ENCODE measurements at regions not wholly inside any gene's neighbourhood (a gene's known extent, or its start where the extent isn't known, plus 50 kb on each side); places are given as distances from the start of the nearest gene placed in this dataset.

GRCh38 chr1:72759486-72759885, 477.1 kb upstream of the NEGR1 start:
- TF ChIP-seq, protein P1, sequence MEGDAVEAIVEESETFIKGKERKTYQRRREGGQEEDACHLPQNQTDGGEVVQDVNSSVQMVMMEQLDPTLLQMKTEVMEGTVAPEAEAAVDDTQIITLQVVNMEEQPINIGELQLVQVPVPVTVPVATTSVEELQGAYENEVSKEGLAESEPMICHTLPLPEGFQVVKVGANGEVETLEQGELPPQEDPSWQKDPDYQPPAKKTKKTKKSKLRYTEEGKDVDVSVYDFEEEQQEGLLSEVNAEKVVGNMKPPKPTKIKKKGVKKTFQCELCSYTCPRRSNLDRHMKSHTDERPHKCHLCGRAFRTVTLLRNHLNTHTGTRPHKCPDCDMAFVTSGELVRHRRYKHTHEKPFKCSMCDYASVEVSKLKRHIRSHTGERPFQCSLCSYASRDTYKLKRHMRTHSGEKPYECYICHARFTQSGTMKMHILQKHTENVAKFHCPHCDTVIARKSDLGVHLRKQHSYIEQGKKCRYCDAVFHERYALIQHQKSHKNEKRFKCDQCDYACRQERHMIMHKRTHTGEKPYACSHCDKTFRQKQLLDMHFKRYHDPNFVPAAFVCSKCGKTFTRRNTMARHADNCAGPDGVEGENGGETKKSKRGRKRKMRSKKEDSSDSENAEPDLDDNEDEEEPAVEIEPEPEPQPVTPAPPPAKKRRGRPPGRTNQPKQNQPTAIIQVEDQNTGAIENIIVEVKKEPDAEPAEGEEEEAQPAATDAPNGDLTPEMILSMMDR (IDR thresholded peaks at IDR 0.05; ENCODE audit: insufficient read depth, low read depth, low read length), result no peak
- Histone ChIP-seq H3K4me3 (ENCODE audit: low read depth, low read length) (no peak overlapping the region), H3K36me3 (ENCODE audit: control insufficient read depth, insufficient read depth, low read length) (no peaks in the 10 kb centered on the region), H3K27me3 (ENCODE audit: control insufficient read depth, insufficient read depth, low read length) (no peaks in the 10 kb centered on the region)
- CTCF ChIA-PET, result no interaction called here
- DNase-seq (ENCODE audit: low read depth), result no peak
- POLR2A ChIA-PET, result no interaction called here

- Histone ChIP-seq H3K4me3 (ENCODE audit: low read depth, low read length) (no peak overlapping the region), H3K36me3 (ENCODE audit: control insufficient read depth, insufficient read depth, low read length) (no peaks in the 10 kb centered on the region), H3K27me3 (ENCODE audit: control insufficient read depth, insufficient read depth, low read length) (no peaks in the 10 kb centered on the region)
- CTCF ChIA-PET, result no interaction called here
- POLR2A ChIA-PET, result no interaction called here
- no peak for DNase-seq (ENCODE audit: low read depth)
- TF ChIP-seq, protein P1 (IDR thresholded peaks at IDR 0.05; ENCODE audit: insufficient read depth, low read depth, low read length), result no peak
Observed at GRCh38 chr1:72757843-72758242, 475.5 kb upstream of the NEGR1 start.

GRCh38 chr1:72745413-72745812, 463.1 kb upstream of the NEGR1 start:
- CTCF ChIA-PET, result no interaction called here
- no peaks in the 10 kb centered on the region for H3K27me3 ChIP-seq (ENCODE audit: control insufficient read depth, insufficient read depth, low read length)
- H3K4me3 ChIP-seq (ENCODE audit: low read depth, low read length), result no peak overlapping the region
- TF ChIP-seq, protein P1 (IDR thresholded peaks at IDR 0.05; ENCODE audit: insufficient read depth, low read depth, low read length), result no peak
- DNase-seq (ENCODE audit: low read depth), result no peak
- H3K36me3 ChIP-seq (ENCODE audit: control insufficient read depth, insufficient read depth, low read length), result no peaks in the 10 kb centered on the region
- POLR2A ChIA-PET, result no interaction called here

- H3K36me3 ChIP-seq (ENCODE audit: control insufficient read depth, insufficient read depth, low read length), result no peaks in the 10 kb centered on the region
- no peak for DNase-seq (ENCODE audit: low read depth)
- CTCF ChIA-PET, result no interaction called here
- POLR2A ChIA-PET, result no interaction called here
- H3K27me3 ChIP-seq (ENCODE audit: control insufficient read depth, insufficient read depth, low read length), result no peaks in the 10 kb centered on the region
- no peak overlapping the region for H3K4me3 ChIP-seq (ENCODE audit: low read depth, low read length)
- TF ChIP-seq, protein P1 (IDR thresholded peaks at IDR 0.05; ENCODE audit: insufficient read depth, low read depth, low read length), result no peak
Observed at GRCh38 chr1:72734415-72734814, 452.1 kb upstream of the NEGR1 start.

- TF ChIP-seq, protein P1 (IDR thresholded peaks at IDR 0.05; ENCODE audit: insufficient read depth, low read depth, low read length), result no peak
- Histone ChIP-seq H3K4me3 (ENCODE audit: low read depth, low read length) (no peak overlapping the region), H3K27me3 (ENCODE audit: control insufficient read depth, insufficient read depth, low read length) (no peaks in the 10 kb centered on the region), H3K36me3 (ENCODE audit: control insufficient read depth, insufficient read depth, low read length) (no peaks in the 10 kb centered on the region)
- CTCF ChIA-PET, result interaction anchor here (0.6 kb wide), 1 partner anchor 715 kb away, joined by 3 read pairs; no protein-coding TSS in a partner anchor
- no peak for DNase-seq (ENCODE audit: low read depth)
- POLR2A ChIA-PET, result no interaction called here
Observed at GRCh38 chr1:72724951-72725861, 442.9 kb upstream of the NEGR1 start.

Data from BJ (cell line).